Large intestine (tissue), 3 donors: ENCODE measurements at regions not wholly inside any gene's neighbourhood (a gene's known extent, or its start where the extent isn't known, plus 50 kb on each side); places are given as distances from the start of the nearest gene placed in this dataset.

Experiments
- DNase-seq, 2 donors: peaks; one replicate each; pipeline versions ENCODE4 v3.0.0 to v3.0.0-alpha.2; 2013
- H3K27ac ChIP-seq: one replicate; pipeline ENCODE4 v1.5.1; 2013; ENCODE audit warnings: low read length
- H3K27me3 ChIP-seq: 2 replicates; pipeline ENCODE4 v1.6.1; 2013; ENCODE audit warnings: low read length; ENCODE audit not compliant: control insufficient read depth, insufficient read depth
- H3K36me3 ChIP-seq: 2 replicates; pipeline ENCODE4 v1.6.1; 2013; ENCODE audit warnings: low read length; ENCODE audit not compliant: control insufficient read depth, insufficient read depth
- H3K4me1 ChIP-seq: one replicate; pipeline ENCODE4 v1.6.1; 2013; ENCODE audit warnings: low read length; ENCODE audit not compliant: control insufficient read depth, insufficient read depth
- H3K4me3 ChIP-seq: one replicate; pipeline ENCODE4 v1.5.1; 2013; ENCODE audit warnings: low read length
- H3K9me3 ChIP-seq: one replicate; pipeline ENCODE4 v1.6.1; 2013; ENCODE audit warnings: mild to moderate bottlenecking, low read depth, low read length, moderate library complexity; ENCODE audit not compliant: control insufficient read depth
- WGBS: methylation state at CpG from one replicate; pipeline ENCODE4 v1.1.5; 2013; ENCODE audit warnings: low lambda C conversion rate; ENCODE audit not compliant: insufficient coverage; 5-methylcytosine and 5-hydroxymethylcytosine counted together

GRCh38 chr22:47736186-47737034, 974.0 kb downstream of the TBC1D22A start:
- Histone ChIP-seq H3K36me3 (no peaks in the 10 kb centered on the region), H3K27me3 (no peaks in the 10 kb centered on the region), H3K4me3 (no peak overlapping the region), H3K9me3 (no peaks in the 10 kb centered on the region), H3K4me1 (no peaks in the 10 kb centered on the region), H3K27ac (no peak overlapping the region)
- DNase-seq = no peak
- WGBS = no CpG with 5 or more reads among the region's 15 CpGs

- WGBS = no CpG with 5 or more reads among the region's 7 CpGs
These were observed 972.1 kb downstream of the TBC1D22A start for GRCh38 chr22:47734511-47734910.

GRCh38 chr22:47727641-47728040, 965.2 kb downstream of the TBC1D22A start:
- Histone ChIP-seq H3K27me3 (no peaks in the 10 kb centered on the region), H3K36me3 (no peaks in the 10 kb centered on the region), H3K4me3 (no peak overlapping the region), H3K9me3 (no peaks in the 10 kb centered on the region), H3K4me1 (no peaks in the 10 kb centered on the region), H3K27ac (no peak overlapping the region)
- no CpG with 5 or more reads among the region's 1 CpG for WGBS
- DNase-seq = no peak

More at GRCh38 chr22:47734511-47734910, 972.1 kb downstream of the TBC1D22A start:
- Histone ChIP-seq H3K4me3 (no peak overlapping the region), H3K9me3 (no peaks in the 10 kb centered on the region), H3K27me3 (no peaks in the 10 kb centered on the region), H3K4me1 (no peaks in the 10 kb centered on the region), H3K36me3 (no peaks in the 10 kb centered on the region), H3K27ac (no peak overlapping the region)
- no peak for DNase-seq

- WGBS = no CpG with 5 or more reads among the region's 2 CpGs
- Histone ChIP-seq H3K27me3 (no peaks in the 10 kb centered on the region), H3K4me3 (no peak overlapping the region), H3K9me3 (no peaks in the 10 kb centered on the region), H3K36me3 (no peaks in the 10 kb centered on the region), H3K27ac (no peak overlapping the region), H3K4me1 (no peaks in the 10 kb centered on the region)
- DNase-seq = no peak
These were observed 962.3 kb downstream of the TBC1D22A start for GRCh38 chr22:47724751-47725150.

- no CpG with 5 or more reads among the region's 5 CpGs for WGBS
- H3K27me3 ChIP-seq = no peaks in the 10 kb centered on the region
- no peak overlapping the region for H3K4me3 ChIP-seq
- H3K9me3 ChIP-seq = no peaks in the 10 kb centered on the region
- no peaks in the 10 kb centered on the region for H3K4me1 ChIP-seq
- H3K27ac ChIP-seq = no peak overlapping the region
- DNase-seq = no peak
- H3K36me3 ChIP-seq = no peaks in the 10 kb centered on the region
These were observed 961.6 kb downstream of the TBC1D22A start for GRCh38 chr22:47724030-47724429.

GRCh38 chr22:47718337-47718736, 955.9 kb downstream of the TBC1D22A start:
- no peaks in the 10 kb centered on the region for H3K9me3 ChIP-seq
- no peak for DNase-seq
- H3K4me3 ChIP-seq = no peak overlapping the region
- WGBS = no CpG with 5 or more reads among the region's 3 CpGs
- no peaks in the 10 kb centered on the region for H3K27me3 ChIP-seq
- H3K36me3 ChIP-seq = no peaks in the 10 kb centered on the region
- H3K27ac ChIP-seq = no peak overlapping the region
- no peaks in the 10 kb centered on the region for H3K4me1 ChIP-seq

- H3K36me3 ChIP-seq = no peaks in the 10 kb centered on the region
- 60% methylated on average over 1 of the region's 16 CpGs for WGBS
- H3K4me3 ChIP-seq = no peak overlapping the region
- no peaks in the 10 kb centered on the region for H3K27me3 ChIP-seq
- no peak for DNase-seq
- H3K27ac ChIP-seq = no peak overlapping the region
- H3K4me1 ChIP-seq = no peaks in the 10 kb centered on the region
- no peaks in the 10 kb centered on the region for H3K9me3 ChIP-seq
These were observed 954.6 kb downstream of the TBC1D22A start for GRCh38 chr22:47716890-47717615.

GRCh38 chr22:47715866-47716578, 953.6 kb downstream of the TBC1D22A start:
- H3K4me1 ChIP-seq = no peaks in the 10 kb centered on the region
- no peaks in the 10 kb centered on the region for H3K36me3 ChIP-seq
- H3K9me3 ChIP-seq = no peaks in the 10 kb centered on the region
- no peak overlapping the region for H3K27ac ChIP-seq
- no peak for DNase-seq
- no peak overlapping the region for H3K4me3 ChIP-seq
- H3K27me3 ChIP-seq = no peaks in the 10 kb centered on the region
- 100% methylated on average over 1 of the region's 18 CpGs for WGBS

GRCh38 chr22:47713941-47714340, 951.5 kb downstream of the TBC1D22A start:
- Histone ChIP-seq H3K27me3 (no peaks in the 10 kb centered on the region), H3K27ac (no peak overlapping the region), H3K4me1 (no peaks in the 10 kb centered on the region), H3K9me3 (no peaks in the 10 kb centered on the region), H3K4me3 (no peak overlapping the region), H3K36me3 (no peaks in the 10 kb centered on the region)
- WGBS = no CpG with 5 or more reads among the region's 10 CpGs
- DNase-seq = no peak

GRCh38 chr22:47710135-47710534, 947.7 kb downstream of the TBC1D22A start:
- Histone ChIP-seq H3K9me3 (no peaks in the 10 kb centered on the region), H3K27me3 (no peaks in the 10 kb centered on the region), H3K27ac (no peak overlapping the region), H3K36me3 (no peaks in the 10 kb centered on the region), H3K4me1 (no peaks in the 10 kb centered on the region), H3K4me3 (no peak overlapping the region)
- DNase-seq = no peak
- WGBS = no CpG with 5 or more reads among the region's 4 CpGs
